ENCODE measurements at regions not wholly inside any gene's neighbourhood (a gene's known extent, or its start where the extent isn't known, plus 50 kb on each side); places are given as distances from the start of the nearest gene placed in this dataset.

- DNase-seq, result no peak
These were observed 89.8 kb upstream of the SMIM23 start for GRCh38 chr5:171695804-171696203.

DNA sequence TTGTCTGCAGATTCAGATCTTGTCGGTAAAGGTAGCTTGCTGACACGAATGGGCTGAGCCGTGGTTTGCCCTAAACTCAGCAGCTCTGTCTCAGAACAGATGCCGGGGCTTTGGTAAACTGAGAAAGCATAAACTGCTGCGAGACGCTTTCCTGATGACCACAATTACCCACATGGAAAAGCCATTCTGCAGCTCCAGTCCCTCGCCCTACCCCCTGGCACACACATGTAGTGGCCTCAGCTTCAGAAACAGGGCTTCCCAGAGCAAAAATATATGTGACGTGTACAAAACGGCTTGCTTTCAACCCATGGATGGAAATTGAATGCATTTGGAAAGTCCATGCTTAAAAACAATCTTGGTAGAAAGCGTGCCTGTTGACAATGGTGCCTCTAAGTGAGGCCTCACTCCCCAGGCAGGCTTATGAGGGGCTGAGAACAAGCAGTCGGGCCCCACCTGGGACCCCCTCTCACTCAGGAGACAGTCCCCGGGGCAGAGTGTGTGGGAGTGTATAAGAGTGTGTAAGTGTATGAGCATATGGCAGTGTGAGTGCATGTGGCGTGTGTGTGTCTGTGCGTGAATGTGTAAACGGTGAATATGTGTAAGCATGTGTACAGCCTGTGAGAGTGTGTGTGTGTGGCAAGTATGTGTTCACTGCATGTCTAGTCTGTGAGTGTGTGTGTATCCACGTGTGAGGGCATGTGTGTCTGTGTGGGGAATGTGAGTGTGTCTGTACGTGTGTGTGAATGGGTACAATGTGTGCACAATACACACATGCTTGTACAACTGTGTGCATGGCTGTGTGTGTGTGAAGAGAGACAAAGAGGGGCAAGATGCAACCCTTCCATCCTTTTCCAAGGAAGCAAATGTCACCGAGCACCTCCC, 88.2 kb upstream of the SMIM23 start:
- DNase-seq, result no peak

DNA sequence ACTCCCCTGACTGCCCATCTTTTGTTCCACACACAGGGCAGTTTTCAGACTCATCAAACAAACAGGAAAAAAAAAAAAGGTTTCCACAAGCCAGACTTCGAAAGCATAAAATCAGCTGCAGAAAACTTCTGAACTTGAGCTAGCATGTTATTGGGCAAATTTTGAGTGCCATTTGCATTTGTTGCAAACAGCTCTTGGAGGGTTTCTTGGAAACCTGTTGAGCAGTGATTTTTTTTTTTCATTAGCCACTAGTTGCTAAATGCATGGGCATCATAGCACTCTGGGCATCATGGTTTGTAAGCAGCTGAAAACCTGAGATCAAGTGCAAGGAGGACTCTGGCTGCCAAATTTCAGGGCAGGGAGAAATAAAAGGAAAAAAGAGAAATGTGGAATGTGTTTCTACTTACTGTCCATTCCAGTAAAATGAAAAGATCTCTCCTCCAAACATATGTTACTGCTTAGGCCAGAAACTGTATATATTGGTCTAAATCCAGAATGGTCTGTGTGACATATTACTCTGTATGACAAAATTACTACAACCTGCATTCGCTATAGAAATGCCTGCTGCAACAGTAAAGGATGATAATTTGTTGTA, 85.2 kb upstream of the SMIM23 start:
- DNase-seq, result no peak

DNA sequence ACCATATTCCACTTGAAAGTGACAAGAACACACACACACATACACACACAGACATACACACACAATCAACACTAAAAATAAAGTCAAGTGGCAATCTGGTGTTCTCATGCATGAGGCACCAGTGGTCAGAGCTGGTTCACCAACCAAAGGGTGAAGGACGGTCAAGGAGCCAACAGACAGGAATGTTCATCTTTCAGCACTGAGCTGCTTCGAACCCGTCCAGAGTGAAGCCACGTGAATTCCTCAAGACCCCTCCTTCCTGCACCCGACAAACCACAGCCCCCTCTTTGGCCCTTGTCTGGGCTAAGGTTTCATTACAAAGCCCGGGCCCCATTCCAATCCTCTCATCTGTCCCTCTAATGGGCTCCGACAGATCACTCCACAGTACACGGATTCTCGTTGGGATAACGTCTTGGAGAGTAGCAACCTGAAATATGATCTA, 84.5 kb upstream of the SMIM23 start:
- DNase-seq, result no peak

DNA sequence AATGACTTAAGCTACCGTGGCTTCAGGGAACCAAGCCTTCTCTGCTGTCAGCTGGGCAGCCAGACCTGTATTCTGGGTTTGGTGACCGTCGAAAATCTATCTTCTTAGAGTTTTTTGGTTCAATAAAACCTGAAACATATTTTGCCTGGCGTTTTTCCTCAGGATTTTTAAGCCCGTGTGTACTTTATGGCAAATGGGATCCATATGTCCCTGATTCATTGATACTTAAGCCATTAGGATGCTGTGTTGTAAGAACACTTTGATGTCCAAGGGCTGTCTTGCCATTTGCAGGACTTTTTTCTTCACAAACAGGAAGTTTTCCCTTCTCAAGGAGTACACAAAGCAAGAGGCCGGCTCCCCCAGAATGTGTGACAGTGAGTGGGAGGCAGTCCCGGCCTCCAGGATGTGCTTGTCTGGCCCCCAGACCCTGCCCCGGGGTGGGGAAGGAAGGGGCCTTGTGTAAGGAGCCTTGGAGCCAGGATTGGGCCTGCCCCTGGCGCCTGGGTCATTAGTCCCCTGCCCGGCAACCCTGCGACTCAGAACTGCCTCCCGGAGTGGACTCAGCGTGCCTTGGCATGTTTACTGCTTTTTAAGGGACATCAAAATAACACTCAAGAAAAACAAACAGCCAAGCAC, 83.4 kb upstream of the SMIM23 start:
- no peak for DNase-seq

GRCh38 chr5:171703146-171703545, 82.5 kb upstream of the SMIM23 start:
- DNase-seq, result no peak

DNA sequence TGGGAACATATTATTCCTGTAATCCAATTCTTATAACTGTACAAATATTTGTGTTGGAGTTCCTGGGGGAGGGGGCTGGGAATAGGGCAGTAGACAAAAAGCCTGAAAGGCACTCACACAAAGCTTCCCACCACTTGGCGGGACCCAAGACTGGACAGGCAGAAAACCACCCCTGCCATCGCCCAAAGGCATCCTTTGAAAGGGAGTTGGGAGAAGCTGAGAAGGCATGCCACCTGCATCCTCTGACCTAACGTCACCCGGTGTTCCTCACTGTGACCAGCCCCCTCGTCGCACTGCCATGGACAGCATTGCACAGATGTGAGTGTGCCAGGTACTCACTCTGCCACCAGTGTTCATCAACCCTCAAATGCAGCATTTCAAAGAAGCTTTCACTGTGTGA, 80.6 kb upstream of the SMIM23 start:
- no peak for DNase-seq

DNA sequence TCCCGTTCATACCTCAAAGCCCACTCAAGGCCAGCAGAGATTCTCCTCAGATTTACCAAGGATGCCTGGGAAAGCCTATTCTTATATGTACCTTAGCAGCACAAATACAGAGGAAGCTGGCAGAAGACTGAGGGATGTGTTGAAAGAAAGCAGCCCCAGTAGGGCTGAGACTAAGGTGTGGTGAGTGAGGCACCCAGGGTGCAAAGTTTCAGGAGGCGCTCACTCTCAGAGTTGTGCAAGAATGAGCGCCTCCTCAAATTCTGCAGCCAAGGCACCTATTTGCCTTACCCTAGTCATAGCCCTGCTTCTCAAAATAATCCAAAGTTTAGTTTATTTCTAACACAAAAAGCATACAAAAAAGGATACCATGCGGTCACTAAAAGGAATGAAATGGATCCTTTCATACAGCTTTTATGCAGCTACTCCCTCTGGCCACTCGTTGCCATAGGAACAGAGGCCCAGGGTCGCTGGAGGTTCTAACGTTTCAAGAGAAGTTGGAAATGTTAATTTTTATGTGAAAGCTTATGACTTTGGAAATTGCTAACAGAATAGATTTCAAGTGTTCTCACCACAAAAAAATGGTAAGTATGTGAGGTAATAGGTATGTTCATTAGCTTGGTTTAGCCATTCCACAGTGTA, 79.7 kb upstream of the SMIM23 start:
- no peak for DNase-seq

- no peak for DNase-seq
These were observed 78.7 kb upstream of the SMIM23 start for GRCh38 chr5:171706736-171707441.

- DNase-seq, result no peak
These were observed 78.2 kb upstream of the SMIM23 start for GRCh38 chr5:171707442-171707792.

DNA sequence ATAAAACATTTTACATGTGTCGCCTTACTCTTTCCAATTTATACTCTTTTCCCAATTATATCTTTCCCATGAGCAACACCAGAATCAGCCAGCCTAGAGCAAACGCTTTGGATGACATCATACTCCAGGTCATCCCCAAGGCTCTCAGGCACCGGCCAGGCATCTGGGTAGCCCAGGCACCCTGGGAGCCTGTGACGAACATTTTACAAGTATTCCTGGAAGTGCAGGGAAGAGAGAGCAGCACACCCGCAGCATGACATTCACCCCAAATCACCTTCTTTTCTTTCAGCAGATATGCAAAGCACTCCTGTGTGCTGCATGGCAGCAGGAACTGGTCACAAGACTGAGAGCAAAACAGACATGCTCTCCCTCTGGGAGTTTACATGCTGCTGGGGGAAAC, 75.7 kb upstream of the SMIM23 start:
- DNase-seq, result no peak

DNA sequence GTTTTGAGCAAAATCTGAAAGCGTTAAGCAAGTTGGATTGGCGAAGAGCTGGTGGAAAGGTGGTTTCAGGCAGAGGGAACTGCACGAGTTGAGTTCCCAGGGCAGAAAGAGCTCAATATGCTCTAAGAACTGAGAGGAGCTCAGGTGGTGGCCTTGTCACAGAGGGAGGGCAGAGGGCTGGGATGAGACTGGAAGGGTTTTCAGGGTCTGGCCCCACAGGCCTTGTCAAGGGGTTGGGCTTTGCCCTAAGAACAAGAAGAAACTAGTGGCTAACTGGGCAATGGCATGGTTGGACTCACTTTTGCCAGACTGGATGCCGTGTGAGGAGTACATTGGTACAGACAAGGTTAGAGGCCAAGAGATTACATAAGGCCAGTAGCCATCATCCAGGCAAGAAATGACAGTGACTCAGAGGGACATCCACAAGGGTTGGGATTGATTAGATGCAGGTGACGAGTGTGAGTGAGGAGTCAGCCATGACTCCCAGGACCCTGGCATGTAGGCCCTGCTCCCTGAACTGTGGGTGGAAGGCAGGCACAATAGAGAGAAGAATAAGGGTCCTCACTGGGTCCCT, 75.1 kb upstream of the SMIM23 start:
- DNase-seq, result no peak

DNA sequence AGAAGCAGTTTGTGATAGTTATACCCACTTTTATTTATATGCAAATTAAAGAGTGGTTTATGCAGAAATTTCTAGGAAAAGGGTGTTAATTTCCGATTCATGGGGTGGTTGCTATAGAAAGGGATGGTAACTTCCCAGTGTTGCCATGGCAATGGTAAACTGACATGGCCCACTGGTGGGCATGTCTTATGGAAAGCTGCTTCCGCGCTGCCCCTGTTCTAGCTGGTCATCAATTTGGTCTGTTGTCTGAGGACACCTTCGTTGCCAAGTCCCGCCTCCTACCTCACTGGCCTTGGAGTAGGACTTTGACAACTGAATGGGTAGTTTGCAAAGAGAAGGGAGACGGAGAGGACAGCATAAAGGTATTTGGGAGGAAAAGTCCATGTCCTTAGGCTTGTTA, 74.0 kb upstream of the SMIM23 start:
- DNase-seq, result no peak

DNA sequence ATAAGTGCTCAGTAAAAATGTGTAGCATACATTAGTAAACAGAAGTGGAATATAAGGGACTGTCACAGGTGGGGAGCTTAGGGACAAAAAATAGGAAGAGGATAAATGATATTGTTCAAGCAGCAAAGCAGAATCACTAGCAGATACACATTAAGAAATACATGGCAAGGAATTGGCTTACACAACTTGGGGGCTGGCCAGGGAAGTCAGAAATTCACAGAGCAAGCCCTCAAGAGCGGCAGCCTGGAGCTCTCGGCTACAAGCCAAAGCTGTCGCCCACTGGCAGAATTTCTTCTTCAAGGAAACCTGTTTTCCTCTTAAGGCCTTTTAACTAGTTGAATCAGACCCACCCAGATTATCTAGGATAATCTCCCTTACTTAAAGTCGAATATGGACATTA, 73.0 kb upstream of the SMIM23 start:
- DNase-seq, result no peak

GRCh38 chr5:171713152-171713551, 72.5 kb upstream of the SMIM23 start:
- DNase-seq, result no peak

DNA sequence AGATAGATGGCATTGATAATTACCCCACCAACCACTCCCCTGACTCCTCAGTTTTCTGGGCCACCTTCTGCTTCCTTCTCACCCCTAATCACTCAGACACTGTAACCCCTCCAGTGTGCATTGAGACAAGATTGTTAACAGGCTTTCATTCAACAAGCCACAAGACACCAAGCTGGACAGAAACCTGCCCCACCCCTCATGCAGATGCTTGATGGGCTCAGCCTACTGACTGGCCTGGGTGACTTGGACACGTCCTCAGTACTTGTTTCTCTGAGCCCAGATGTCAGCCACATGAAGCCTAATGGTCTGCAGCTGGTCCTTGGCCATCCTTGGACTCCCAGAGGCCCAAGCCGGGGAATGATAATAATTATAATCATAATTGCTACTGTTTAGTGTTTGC, 71.4 kb upstream of the SMIM23 start:
- no peak for DNase-seq

GRCh38 chr5:171714851-171715250, 70.8 kb upstream of the SMIM23 start:
- no peak for DNase-seq

DNA sequence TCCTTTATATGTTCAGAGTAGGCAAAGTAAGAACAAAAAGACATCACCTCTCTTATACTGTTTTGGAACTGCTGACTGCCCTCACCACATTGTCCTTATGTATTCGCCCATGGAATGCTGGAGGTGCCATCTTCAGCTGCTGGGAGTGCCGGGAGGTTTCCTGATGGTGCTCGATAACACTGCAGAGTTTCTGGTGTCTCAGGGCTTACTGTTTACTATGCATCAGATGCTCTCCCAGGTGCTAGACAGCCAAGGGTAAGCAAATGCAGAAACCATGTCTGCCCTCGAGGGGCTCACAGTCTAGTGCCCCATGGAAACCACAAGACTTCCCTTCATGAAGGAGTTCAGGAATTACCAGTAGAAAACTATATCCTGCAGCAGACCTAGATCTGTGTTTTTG, 70.1 kb upstream of the SMIM23 start:
- DNase-seq, result no peak

DNA sequence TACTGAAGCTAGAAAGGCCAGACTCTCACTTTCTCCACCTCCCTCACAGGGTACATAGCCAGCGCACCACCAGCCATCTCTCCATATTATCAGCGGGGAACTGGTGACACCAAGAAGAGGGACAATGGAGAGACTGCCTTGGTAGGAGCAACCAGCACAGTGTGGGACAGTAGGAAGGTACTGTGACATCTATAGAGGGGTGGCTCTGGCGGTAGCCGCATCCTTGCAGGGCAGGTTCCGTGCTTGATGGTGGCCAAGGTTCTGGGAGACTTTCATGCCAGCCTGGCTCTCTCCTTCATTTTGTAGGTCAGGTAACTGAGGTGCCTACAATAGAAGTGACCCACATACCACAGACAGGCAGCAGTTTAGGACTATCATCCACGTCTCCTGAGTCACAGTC, 65.5 kb upstream of the SMIM23 start:
- no peak for DNase-seq

DNA sequence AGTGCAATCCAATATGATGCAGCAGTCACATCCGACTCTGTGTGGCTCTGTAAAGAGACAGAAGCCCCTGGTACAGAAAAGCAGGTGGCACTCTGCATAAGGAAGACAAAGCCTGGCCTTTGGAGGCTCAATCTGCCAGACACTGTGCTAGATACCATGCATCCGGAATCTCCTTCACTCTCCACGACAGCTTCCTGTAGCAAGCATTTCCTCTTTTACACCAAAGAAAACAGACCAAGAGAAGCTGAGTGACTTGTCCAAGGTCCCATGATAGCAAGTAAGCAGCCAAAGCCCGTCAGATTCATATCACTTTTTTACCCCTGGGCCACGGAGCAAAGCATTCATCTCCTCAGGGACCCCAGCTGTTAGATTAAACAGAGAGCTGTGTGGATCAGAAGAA, 64.2 kb upstream of the SMIM23 start:
- no peak for DNase-seq

DNA sequence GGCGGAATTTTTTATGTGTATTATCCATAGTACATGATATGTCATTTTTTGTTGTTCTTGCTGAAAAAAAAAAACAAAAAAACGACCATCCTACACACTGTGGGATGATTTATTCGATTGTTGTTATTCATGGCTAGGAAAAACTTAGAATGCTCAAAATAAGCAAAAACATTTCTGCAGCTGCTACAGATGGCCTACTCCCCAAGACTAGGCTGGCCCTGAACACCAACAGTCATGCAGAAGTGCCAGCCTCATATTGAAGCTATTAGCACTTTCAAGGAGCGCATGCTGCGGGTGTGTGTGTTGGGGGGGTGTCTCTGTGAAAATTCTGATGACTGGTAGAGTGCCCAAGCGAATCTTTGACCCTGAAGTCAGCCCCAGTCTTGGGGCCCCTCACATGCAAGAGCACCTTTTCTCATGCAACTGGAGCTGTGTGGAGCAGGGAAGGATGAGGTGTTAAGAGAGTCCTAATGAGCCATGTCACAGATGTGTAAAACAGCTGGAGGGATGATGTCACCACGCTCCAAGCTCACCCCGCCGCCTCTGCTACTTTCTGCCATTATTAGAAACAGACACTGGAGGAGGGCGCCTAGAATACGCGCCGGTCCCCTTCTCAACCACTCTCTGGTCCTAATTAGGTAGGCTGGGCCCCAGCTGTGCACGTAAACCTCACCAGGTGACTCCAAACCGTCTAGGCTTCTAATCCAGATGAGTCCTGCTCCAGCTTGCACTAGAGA, 61.0 kb upstream of the SMIM23 start:
- DNase-seq, result no peak

DNA sequence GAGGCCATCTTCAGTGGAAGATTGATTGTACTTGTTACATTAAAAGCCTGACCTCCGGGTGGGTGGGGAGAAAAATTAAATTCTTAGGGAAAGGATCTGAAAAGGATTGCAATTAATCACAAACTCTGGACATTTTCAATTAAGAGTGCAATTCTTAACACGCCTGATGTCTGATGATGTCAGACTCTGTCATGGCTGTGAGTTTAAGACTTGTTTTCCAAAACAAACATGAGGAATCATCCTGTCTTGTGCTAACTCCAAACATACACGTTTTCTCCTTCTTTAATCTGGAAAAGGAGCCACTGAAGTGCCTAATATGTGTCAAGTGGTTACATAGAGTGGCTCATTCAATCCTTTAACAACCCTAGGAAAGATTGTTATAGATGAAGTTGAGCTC, 60.4 kb upstream of the SMIM23 start:
- DNase-seq, result no peak

Measured in 8988T (cell line).